ENCODE measurements at regions not wholly inside any gene's neighbourhood (a gene's known extent, or its start where the extent isn't known, plus 50 kb on each side); places are given as distances from the start of the nearest gene placed in this dataset.

- TF ChIP-seq EP300 (IDR thresholded peaks at IDR 0.05; ENCODE audit: borderline replicate concordance) = no peak
- TF ChIP-seq, protein P1, sequence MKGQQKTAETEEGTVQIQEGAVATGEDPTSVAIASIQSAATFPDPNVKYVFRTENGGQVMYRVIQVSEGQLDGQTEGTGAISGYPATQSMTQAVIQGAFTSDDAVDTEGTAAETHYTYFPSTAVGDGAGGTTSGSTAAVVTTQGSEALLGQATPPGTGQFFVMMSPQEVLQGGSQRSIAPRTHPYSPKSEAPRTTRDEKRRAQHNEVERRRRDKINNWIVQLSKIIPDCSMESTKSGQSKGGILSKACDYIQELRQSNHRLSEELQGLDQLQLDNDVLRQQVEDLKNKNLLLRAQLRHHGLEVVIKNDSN (IDR thresholded peaks at IDR 0.05) = no peak
Measured at GRCh38 chr7:91353848-91354247, 89.6 kb downstream of the FZD1 start.

GRCh38 chr7:91355695-91356435 is 91.6 kb downstream of the FZD1 start:
- no peak for TF ChIP-seq CEBPB (IDR thresholded peaks at IDR 0.05)
- no peak for TF ChIP-seq EGR1 (IDR thresholded peaks at IDR 0.05)
- TF ChIP-seq, protein P2, sequence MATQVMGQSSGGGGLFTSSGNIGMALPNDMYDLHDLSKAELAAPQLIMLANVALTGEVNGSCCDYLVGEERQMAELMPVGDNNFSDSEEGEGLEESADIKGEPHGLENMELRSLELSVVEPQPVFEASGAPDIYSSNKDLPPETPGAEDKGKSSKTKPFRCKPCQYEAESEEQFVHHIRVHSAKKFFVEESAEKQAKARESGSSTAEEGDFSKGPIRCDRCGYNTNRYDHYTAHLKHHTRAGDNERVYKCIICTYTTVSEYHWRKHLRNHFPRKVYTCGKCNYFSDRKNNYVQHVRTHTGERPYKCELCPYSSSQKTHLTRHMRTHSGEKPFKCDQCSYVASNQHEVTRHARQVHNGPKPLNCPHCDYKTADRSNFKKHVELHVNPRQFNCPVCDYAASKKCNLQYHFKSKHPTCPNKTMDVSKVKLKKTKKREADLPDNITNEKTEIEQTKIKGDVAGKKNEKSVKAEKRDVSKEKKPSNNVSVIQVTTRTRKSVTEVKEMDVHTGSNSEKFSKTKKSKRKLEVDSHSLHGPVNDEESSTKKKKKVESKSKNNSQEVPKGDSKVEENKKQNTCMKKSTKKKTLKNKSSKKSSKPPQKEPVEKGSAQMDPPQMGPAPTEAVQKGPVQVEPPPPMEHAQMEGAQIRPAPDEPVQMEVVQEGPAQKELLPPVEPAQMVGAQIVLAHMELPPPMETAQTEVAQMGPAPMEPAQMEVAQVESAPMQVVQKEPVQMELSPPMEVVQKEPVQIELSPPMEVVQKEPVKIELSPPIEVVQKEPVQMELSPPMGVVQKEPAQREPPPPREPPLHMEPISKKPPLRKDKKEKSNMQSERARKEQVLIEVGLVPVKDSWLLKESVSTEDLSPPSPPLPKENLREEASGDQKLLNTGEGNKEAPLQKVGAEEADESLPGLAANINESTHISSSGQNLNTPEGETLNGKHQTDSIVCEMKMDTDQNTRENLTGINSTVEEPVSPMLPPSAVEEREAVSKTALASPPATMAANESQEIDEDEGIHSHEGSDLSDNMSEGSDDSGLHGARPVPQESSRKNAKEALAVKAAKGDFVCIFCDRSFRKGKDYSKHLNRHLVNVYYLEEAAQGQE (IDR thresholded peaks at IDR 0.05; ENCODE audit: low read depth) = no peak
- TF ChIP-seq YY1 (IDR thresholded peaks at IDR 0.05; ENCODE audit: low read depth) = no peak
- no peak for TF ChIP-seq TEAD4 (IDR thresholded peaks at IDR 0.05)
- TF ChIP-seq RAD21 (IDR thresholded peaks at IDR 0.05; ENCODE audit: low read depth) = no peak

DNA sequence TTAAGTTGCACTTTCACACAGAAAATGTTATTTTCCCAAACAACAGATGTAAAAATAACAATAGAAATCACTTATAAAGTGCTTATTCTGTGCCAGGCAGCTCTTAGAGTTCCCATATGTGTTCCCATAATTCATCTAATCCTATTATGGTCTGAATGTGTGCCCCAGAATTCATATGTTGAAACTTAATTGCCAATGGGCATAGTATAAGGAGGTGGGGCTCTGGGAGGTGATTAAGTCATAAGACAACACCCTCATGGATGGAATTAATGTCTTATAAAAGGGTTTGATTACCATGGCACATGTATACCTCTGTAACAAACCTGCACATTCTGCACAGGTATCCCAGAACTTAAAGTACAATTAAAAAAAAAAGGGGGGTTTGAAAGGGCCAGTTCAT is 92.7 kb downstream of the FZD1 start:
- TF ChIP-seq, protein P2 (IDR thresholded peaks at IDR 0.05; ENCODE audit: low read depth) = no peak
- TF ChIP-seq NFIC (IDR thresholded peaks at IDR 0.05) (no peak), TEAD4 (IDR thresholded peaks at IDR 0.05) (no peak), FOXM1 (IDR thresholded peaks at IDR 0.05; ENCODE audit: borderline replicate concordance, low read depth) (no peak), CREB1 (IDR thresholded peaks at IDR 0.05; ENCODE audit: low read depth) (no peak), RAD21 (IDR thresholded peaks at IDR 0.05; ENCODE audit: low read depth) (no peak), CEBPB (IDR thresholded peaks at IDR 0.05) (no peak), EGR1 (IDR thresholded peaks at IDR 0.05) (no peak), MAX (IDR thresholded peaks at IDR 0.05) (no peak)
- TF ChIP-seq, protein P1 (IDR thresholded peaks at IDR 0.05) = no peak

DNA sequence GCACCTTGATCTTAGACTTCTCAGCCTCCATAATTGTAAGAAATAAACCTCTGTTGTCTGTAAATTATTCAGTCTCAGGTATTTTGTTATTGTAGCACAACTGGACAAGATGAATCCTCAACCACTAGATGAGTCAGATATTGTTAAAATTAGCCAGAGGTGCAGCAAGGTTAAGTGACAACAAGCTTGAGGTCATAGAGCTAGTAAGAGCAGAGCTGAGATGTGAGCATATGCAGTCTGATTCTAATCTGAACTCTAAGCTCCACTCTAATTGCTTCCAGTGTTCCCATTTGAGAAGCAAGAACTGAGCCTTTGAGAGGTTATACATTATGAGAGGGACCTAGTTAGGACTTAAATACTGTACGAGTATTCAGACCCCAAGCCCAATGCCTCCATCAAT is 93.1 kb downstream of the FZD1 start:
- TF ChIP-seq RAD21 (IDR thresholded peaks at IDR 0.05; ENCODE audit: low read depth) = no peak
- no peak for TF ChIP-seq MAX (IDR thresholded peaks at IDR 0.05)
- TF ChIP-seq YY1 (IDR thresholded peaks at IDR 0.05; ENCODE audit: low read depth) = no peak
- TF ChIP-seq CEBPB (IDR thresholded peaks at IDR 0.05) = no peak
- TF ChIP-seq CREB1 (IDR thresholded peaks at IDR 0.05; ENCODE audit: low read depth) = no peak
- TF ChIP-seq TEAD4 (IDR thresholded peaks at IDR 0.05) = no peak
- TF ChIP-seq ZBTB7A (IDR thresholded peaks at IDR 0.05; ENCODE audit: low read depth) = no peak
- TF ChIP-seq NFIC (IDR thresholded peaks at IDR 0.05) = no peak
- TF ChIP-seq TCF12 (IDR thresholded peaks at IDR 0.05; ENCODE audit: low read depth) = no peak
- no peak for TF ChIP-seq TAF1 (IDR thresholded peaks at IDR 0.05; ENCODE audit: low read depth)

- TF ChIP-seq ZBTB7A (IDR thresholded peaks at IDR 0.05; ENCODE audit: low read depth) (no peak), EGR1 (IDR thresholded peaks at IDR 0.05) (no peak), TAF1 (IDR thresholded peaks at IDR 0.05; ENCODE audit: low read depth) (no peak), MAX (IDR thresholded peaks at IDR 0.05) (no peak), YY1 (IDR thresholded peaks at IDR 0.05; ENCODE audit: low read depth) (no peak), CEBPB (IDR thresholded peaks at IDR 0.05) (no peak), RAD21 (IDR thresholded peaks at IDR 0.05; ENCODE audit: low read depth) (no peak), CREB1 (IDR thresholded peaks at IDR 0.05; ENCODE audit: low read depth) (no peak), EP300 (IDR thresholded peaks at IDR 0.05; ENCODE audit: borderline replicate concordance) (no peak), TCF12 (IDR thresholded peaks at IDR 0.05; ENCODE audit: low read depth) (no peak), FOXM1 (IDR thresholded peaks at IDR 0.05; ENCODE audit: borderline replicate concordance, low read depth) (no peak)
- TF ChIP-seq, protein P1 (IDR thresholded peaks at IDR 0.05) = no peak
Measured at GRCh38 chr7:91357901-91358300, 93.7 kb downstream of the FZD1 start.

GRCh38 chr7:91358303-91358702 is 94.1 kb downstream of the FZD1 start:
- TF ChIP-seq EGR1 (IDR thresholded peaks at IDR 0.05) = no peak
- TF ChIP-seq, protein P2 (IDR thresholded peaks at IDR 0.05; ENCODE audit: low read depth) = no peak

Data from Ishikawa (cell line).